SHP77 treated with DMSO at 0.1 percent for 48 hours (cell line): ENCODE measurements at regions not wholly inside any gene's neighbourhood (a gene's known extent, or its start where the extent isn't known, plus 50 kb on each side); places are given as distances from the start of the nearest gene placed in this dataset.
"Not testable (repeated sequence)": the region's sequence is repeated elsewhere in the genome, so short reads cannot be mapped to it uniquely, and the experiment has no call there.

Source experiments
- DNase-seq: peaks from one replicate; lab custom pipeline; 2025; lab: John Stamatoyannopoulos, UW

DNA sequence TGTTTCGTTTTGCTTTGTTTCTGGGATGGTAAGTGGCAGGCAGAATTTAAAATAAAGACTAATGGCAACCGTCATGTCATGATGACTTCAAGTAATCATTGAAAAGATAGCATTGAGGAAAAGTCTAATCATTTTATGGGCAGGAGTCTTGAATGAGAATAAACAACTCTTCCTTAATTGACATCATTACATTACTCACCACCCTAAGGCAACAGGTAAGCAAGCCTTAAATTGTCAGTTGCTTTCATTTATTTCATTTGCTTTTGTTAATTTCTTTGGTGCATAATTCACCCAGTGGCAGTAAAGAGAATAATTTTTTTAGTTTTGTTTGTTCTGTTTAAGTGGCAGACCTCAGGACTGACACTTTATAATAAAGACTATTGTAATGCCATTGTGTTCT, 669.0 kb downstream of the RWDD3 start:
- DNase-seq: no peak

DNA sequence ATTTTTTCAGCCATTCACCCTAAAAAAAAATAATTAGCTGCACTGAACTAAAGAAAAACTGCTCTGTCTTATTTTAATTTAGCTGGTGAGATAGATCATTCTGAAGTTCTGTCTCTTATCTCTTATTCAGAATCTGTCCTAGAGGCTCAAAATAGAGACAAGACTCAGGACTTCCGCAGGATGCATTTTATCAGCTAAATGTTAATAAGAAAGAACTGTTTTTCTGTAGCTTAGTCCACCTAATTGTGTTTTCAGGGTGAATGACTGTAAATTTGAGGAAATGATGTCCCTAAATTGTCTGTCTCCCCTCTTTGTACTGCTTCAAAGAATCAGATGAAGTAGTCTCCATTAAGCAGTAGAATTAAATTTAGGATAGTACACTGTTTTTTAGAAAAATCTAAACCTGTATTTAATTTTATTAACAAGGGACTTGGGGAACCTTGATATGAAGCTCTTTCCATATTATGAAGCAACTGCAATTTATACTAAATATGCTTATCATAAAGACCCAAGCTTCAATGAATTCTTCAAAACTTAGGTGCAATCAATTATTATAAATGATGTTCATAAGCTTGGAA, 671.9 kb downstream of the RWDD3 start:
- DNase-seq: no peak

DNA sequence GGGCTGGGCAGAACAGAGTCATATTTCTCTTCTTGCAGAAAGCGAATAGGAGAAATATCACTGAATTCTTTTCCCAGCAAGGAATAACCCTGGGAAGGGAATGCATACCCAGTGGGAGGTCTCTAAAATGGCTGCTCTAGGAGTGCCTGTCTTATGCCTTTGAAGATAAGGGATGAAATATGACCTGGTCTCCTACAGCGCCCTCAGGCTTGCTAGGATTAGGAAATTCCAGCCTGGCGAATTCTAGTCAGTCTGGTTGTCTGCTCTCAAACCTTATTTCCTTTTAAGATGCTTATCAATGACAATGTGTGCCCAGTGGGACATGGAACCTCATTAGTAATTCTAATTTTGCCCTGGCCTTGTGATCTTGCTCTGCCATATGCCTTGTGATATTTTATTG, 677.7 kb downstream of the RWDD3 start:
- DNase-seq: not testable (repeated sequence)

DNA sequence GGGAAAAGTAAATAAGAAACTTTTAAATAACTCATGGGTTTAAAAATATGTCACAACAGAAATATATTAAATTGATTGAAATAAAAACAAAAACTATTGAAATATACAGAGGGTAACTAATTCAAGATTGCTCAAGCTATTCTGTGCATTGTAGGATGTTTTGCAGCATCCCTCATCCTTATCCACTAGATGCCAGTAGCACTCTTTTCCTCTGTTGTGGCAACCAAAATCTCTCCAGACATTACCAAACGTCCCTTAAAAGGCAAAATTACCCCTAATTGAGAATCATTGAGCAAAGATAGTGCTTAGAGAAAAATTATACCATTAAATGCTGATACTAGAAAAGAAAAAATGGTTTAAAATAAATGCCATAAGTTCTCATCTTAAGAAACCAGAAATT, 682.6 kb downstream of the RWDD3 start:
- no peak for DNase-seq

DNA sequence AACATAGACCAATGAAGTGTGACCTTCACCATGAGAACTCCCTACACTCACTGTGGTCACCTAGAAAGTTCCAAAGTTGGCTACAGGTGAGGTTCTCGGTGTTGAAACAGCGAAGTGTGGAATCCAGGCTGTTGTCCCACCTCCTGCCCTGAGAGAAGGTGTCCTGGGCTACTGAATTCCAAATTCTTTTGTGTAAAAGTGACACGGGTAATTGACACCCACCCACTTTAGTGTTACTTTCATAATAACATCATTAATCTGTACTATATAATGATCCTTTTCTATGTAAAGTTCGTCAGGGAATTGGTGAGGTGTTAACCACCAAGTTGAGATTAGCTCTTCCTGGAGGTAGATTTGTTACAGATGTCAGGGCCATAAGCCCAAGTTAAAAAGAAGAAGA, 690.7 kb downstream of the RWDD3 start:
- DNase-seq: no peak

DNA sequence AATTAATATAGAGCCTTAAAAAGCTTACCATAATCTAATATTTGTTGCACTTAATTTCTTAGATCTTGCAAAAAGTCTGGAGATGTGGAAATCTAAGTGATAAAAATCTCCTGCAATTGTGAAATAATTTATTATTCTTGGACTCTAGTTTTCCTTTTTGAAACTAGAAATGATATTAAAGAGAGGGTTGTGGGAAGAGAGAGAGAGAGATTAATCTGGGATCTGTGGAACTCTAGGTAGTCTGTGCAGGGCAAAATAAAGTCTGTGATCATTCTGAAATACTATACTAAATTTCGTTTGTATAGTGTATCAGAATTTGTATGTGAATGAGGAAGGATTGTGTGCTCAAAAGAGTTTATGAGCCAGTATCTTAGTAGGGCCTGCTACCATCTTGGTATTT, 692.3 kb downstream of the RWDD3 start:
- DNase-seq: no peak

DNA sequence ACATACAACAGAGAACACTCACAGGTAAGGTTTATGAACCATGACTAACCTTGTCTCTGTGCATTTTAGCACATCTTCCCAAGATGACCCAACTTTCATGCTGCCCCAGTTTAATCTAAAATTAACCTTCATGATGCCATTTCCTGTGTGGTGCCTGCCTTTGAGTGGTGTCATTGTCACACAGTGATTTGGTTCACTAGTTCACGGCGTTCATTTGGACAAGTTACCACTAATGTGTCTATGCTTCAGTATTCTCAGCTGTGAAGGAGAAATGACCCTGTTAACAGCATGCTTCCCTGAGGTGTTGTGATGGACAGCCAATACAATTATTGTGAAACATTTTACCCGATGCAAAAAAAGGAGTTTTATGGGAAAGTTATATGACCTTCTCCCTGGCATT, 693.1 kb downstream of the RWDD3 start:
- no peak for DNase-seq

DNA sequence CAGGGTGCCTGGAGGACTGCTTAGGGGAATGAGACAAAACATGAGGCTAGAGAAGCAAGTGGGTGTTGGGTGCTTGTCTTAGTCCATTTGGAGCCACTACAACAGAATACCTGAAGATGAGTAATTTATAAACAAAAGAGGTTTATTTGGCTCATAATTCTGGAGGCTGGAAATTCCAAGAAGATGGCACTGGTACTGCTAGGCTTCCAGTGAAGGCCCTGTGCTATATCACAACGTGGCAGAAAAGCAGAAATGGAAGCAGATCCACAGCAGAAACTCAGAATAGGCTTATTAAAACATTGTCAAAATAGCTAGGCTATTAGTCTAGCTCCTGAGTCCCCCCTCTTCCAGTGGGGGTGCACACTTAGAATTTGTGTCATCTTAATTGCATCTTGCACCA, 701.7 kb downstream of the RWDD3 start:
- no peak for DNase-seq

DNA sequence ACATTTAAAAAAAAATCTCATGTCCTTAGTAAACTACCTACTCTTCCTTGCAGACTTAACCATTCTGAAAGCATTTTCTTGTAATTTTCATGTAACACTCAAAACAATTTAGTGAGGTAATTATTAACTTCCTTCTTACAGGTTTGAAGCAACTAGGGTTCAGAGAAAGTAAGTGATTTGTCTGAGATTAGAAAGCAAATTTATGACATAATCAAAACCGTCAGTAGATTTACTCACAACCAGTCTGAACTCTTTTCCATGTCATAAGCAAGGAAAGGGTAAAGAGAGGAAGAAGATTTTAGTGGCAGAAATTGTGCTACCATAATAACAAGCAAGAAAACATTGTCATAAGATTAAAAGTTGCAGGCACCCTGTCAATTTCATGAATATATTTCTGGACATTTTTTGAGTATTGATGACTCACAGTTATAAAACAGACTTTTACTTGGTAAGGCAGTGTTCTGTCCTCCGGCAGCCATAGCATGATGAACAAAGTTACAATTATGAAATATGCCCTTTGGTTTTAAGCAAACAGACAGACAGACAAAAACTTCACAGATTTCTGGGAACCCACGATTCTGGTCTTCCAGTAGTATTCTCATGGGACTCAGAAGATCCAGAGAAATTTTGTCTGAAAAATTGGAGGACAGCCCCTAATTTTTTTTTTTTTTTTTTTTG, 707.2 kb downstream of the RWDD3 start:
- DNase-seq: no peak

DNA sequence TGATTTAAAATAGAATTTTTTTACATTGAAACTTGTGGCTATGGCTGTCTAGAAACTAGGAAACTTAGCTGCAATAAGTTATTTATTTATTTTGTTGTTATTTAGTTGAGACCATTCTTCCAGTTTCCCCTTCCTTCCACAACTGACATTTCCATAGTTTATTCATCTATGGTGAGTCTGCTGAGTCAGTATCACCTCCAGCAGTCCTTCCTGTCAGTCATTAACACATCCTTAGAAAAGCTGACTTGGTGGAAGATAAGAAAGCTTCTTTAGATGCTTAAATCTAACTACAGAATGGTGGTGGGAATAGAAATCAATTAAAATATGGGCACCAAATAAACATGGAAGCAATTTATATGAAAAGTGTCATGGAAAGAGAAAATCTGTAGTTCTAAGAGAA, 714.0 kb downstream of the RWDD3 start:
- no peak for DNase-seq

DNA sequence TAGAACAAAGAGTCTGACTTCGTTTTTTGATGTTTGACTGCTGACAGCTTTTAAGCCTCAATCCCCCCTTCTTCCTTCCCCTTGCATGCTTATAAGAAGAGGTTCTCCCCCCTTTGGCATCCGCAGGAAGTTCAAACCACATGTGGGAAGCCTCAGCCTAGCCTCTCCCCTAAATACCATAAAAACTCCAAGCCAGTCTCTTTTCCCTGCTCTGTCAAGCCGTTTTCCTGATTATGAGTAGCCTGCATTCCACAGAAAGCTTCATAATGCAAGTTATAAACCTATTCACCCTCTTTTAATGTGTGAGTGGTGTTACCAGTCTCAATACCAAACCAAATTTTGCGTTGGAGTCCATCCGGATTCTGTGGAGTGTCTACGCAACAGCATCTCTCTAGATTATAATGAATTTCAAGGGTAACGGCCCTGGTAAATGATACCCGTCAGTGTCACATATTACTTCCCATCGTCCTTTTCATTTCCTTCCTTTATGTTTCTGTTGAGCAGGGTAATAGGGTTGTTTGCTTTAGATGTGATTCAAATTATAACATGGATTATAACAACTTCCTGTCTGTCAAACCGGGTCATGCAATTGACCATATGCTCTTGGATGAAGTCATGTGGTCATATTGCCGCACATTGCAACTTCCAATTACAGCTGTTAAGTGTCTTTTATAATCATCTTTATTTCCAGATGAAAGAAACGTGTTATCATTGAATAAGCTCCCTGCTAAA, 717.5 kb downstream of the RWDD3 start:
- no peak for DNase-seq

DNA sequence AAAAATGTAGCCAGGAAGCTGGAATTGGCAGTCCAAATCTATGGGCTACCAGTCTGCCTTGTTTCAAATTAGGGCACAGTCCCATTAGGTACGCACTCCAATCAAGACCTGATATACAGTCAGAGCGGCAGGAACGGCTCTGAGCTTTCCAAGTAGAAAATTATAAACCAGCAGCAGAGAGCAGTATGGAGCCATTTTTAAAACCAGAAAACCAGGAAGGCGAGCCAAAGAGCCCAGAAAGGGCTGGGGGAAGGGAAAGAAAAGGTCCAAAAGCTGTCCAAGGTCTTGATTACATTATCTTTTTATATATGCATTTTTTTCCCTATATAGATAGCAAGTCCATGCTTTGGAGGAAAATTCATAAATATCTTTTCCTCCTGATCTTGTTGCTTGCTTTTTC, 719.0 kb downstream of the RWDD3 start:
- DNase-seq: no peak

DNA sequence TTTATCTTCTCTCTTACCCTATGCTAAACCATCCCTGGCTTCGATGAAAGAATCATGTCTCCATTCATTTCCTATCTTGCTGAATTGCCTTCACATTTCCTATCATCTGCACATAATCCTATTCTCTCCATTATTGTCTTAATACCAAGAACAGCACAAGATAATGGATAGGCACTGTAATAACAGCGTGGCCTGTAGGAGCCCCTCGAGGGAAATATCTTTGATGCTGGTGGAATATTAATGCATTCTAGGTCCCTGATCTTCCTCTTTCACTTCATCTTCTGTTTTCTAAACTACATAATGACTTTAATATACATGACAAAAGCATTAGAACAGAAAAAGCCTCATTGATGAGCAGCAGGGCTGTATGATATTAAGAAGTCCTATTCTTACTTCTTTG, 720.6 kb downstream of the RWDD3 start:
- DNase-seq: no peak

DNA sequence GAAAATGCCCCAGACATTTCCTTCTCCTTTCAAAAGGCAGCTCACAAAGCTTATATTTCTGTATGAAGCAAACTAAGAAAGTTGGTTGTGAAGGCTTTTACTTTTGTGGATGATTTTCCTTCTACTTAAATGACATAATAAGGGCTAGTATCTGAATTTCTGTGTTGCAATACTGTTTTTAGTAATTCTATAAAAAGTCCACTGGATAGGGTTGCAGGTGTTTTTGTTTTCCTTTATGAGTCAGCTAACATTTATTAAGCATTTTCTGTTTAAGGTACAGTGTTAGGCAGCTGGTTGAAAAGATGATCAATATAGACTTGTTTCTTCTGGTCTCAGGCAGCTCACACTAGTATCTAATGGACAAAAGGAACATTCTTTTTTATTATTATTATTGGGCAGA, 722.2 kb downstream of the RWDD3 start:
- DNase-seq: no peak

DNA sequence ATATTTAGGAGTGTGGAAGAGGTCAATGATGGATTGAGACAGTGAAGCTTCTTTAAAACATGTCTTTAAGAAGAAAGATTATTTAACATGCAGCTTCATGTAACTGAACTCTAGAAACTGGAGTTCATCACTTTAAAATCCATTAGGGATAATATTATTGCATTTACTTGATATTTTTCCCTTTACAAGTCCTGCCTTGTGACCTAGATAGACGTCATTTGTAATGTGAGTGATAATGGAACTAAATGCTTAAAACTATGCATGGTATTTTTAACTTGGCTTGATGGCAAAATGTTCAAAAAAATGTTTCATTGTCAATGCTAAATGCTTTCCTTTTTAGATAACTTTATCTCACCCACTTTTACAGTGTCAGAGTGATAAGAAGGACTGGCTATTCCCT, 723.7 kb downstream of the RWDD3 start:
- DNase-seq: no peak

DNA sequence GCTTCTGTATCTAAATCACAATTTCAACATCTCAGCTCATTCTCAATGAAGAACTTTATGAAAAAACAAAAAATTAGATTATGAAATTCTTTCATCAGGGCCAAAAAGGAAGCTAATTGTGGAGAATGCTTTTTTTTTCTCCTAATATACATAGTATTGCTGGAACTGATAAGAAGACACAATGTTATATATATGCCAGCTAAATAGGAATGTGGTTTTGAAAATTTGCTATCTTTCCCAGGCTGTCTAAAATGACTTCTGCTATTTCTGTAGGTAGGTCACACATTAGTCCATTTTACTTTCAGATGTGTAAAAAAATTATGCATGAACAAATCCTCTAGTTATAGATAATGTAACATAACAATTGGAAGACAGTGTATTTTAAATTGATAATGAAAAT, 732.9 kb downstream of the RWDD3 start:
- no peak for DNase-seq

DNA sequence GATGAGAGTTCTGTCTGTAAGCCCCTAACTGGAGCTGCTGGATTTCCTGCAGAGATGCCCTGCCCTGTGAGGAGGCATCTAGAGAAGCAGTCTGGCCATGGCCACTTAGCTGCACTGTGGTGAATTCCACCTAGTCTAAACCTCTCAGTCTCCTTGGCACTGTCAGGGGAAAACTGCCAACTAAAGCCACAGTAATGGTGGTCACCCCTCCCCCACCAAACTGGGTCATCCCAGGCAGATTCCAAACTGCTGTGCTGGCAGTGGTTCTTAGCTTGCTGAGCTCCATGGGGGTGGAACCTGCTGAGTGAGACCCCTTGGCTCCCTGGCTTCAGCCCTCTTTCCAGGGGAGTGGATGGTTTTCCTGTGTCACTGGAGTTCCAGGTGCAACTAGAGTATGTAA, 740.6 kb downstream of the RWDD3 start:
- DNase-seq: no peak

DNA sequence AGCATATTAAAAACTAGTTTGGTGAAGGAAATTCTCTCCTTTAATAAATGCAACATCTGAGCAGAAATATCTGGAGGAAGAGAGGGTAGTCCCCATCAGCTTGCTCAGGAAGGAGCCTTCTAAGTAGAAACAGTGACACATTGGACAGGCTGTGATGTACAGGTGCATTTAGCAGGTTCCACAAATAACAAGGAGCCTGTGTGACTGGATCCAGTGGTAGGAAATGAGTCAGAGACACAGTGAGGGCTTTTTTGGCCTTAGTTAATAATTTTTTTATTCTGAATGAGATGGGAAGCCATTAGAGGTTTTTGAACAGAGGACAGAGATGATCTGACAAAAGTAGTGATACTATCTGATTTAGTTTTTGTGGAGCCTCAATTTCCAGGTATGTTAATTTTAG, 738.9 kb upstream of the PTBP2 start:
- no peak for DNase-seq

DNA sequence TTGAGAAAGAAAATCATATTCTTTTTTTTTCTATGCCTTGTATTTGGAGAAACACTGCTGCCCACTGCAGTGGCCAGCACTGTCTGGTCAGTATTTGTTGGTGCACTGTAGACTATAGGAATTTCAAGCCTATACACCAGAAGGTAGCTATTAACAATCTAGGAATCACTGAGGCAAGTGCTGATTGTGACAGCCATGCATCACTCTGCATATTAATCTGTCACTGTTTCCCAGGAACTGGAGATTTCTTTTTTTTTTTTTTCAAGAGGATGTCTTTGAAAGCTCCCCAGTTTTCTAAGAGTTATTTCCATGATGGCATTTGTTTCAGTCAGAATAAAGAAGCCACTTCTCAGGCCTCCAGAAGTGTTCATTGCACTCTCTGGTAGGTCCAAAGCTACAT, 737.8 kb upstream of the PTBP2 start:
- no peak for DNase-seq

DNA sequence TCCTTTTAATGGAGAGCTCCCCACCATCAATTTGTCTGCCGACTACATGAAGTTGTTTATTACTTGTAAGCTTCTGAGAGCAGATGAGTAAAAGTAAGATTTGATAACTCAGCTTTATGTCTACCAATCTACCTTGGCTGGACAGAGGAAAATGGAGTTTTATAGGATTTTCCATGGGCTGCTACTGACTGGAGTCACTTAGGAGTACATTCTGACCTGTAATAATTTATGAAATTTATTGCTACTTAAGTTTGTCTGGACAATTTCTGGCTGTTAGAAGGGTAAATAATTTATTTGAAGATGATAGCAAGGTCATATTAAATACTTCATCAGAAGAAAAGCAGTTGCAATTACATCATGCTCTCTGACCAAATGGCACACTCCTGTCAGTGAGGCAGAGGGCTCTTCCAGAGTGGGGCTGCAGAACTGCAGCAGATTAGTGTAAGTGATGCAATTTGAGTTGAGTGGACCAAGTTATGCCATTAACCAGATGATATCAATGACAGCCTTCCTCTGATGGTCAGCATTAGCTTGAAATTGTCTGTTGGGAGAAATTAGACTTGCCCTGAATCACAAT, 736.7 kb upstream of the PTBP2 start:
- no peak for DNase-seq

DNA sequence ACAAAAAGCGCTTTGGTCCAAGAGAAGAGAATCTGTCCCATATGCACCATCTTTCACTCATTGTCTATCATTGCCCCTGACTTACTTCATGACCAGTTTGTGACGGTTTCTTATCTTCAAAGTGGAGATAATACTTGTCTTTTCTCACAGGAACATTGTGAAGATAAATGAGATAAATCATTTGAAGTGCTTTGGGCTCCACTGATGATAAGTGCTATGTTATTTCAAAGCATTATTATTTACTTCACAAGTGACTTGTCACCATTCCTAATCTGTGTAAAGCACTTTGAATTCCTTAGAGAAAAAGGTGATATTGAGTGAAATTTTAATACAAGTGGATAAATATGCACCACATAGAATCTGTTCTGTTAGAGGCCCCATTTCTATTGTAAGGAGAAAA, 731.6 kb upstream of the PTBP2 start:
- DNase-seq: no peak

DNA sequence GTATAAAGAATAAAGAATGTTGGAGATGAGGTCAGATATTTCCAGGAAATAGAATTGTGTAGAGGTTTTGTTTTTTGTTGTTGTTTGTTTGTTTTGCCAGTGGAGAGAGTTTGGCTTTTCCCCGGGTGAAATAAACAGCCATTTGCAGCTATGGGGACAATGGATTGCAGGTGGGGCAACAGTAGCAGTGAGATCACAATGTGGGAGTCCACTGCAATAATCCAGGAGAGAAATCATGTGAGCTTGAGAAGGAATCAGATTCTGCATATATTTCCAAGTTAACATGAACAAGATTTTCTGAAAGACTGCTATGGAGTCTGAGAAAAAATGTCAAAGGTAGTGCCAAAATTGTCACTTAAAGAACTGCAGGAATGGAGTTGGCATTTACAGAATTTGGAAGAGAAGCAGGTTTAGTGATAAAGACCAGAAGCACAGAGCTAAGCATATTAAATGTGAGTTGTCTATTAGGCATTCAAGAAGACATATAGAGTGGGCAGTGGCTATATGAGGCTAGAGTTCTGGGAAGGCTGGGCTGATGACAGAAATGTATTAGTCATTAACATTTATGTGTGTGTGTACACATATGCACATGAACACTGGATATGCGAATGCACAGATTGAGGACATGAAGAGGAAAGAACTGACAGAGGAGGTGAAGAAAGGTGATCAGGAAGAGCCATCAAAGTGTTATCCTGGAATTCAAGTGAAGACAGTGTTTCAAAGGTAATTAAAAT, 729.6 kb upstream of the PTBP2 start:
- DNase-seq: no peak

DNA sequence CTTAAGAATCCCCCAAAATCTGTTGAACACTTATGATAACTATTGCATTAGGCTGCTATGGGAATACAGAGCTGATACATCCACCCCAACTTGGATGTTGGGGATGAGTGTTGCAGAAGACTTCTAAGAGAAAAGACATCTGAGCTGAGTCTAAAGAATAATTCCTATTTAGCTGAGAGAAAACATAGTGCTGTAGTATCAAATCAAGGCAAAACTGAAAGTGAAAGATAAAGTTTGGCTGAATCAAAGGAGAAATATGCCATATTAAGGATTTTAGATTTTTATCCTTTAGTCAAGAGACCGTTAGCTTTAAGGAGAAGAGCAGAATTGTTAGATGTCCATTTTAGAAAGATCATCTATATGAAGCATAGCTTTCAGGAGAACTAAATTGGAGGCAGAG, 726.9 kb upstream of the PTBP2 start:
- DNase-seq: no peak
